Colonic mucosa (tissue), 4 donors: ENCODE measurements at regions not wholly inside any gene's neighbourhood (a gene's known extent, or its start where the extent isn't known, plus 50 kb on each side); places are given as distances from the start of the nearest gene placed in this dataset.

Experiments
- DNase-seq: peaks from one replicate; pipeline ENCODE4 v3.0.0-alpha.2; 2020
- H3K27ac ChIP-seq: fragments of 200-600 bp; one replicate; pipeline ENCODE4 v1.8.0; 2021
- H3K27me3 ChIP-seq: fragments of 200-600 bp; one replicate; pipeline ENCODE4 v1.8.0; 2021
- H3K36me3 ChIP-seq: fragments of 200-600 bp; one replicate; pipeline ENCODE4 v1.8.0; 2021
- H3K4me1 ChIP-seq: fragments of 200-600 bp; one replicate; pipeline ENCODE4 v1.8.0; 2021; ENCODE audit warnings: mild to moderate bottlenecking
- H3K4me3 ChIP-seq: fragments of 200-600 bp; one replicate; pipeline ENCODE4 v1.8.0; 2021
- H3K9ac ChIP-seq, 2 donors: one replicate each; pipeline ENCODE4 v1.7.0; 2013; ENCODE audit warnings: control low read depth in 2 of 2, low read depth in 2 of 2, low read length in 2 of 2
- H3K9me3 ChIP-seq: fragments of 200-600 bp; one replicate; pipeline ENCODE4 v1.8.0; 2021
- intact Hi-C: fragments of 100-400 bp; cut with DNase I; formaldehyde crosslinking; loops from one replicate; pipeline ENCODE4 v1.14.1; 2022
- TF ChIP-seq, protein P1 (sequence below): fragments of 200-600 bp; IDR thresholded peaks from one replicate; pipeline ENCODE4 v1.8.0; 2022; ENCODE audit warnings: antibody characterized with exemption, mild to moderate bottlenecking
- donor health status: healthy.
- donor health status: DM: no; HTN: no; CAD: no.
- donor health status: DM: no; HTN: no; CAD: no.

DNA sequence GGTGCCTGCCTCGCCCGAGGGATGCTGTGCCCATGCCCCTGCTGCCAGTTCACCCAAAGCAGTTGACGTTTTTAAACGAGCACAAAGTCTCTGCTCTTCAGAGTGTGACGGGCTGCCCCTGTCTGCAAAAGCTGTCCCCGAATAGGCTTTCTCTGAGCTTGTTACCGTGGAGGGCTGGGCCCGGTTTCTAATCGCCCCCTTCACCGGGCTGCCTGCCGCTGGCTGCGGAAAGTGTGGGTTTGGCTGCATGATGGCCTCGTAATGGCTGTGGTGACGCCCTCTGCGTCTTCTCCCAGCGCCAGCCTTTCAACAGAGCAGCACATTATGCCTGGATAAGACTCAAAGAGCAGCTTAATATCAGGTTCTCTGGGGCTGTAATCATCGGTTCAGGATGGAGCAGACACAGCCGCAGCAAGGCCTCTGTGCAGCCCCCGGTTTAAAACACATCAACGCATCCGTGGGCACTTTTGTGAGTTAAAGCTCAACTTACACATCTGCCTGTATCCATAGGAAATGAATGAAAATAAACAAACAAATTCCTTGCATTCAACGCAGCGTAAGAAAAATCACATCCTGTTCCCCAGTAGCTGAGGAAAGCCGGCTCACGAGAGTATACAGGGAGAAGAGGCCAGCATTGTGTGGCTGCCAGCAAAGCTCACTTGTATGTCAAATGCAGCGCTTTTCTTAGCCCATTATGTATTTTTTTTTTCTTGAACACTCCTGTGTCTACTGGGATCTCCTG, 166.4 kb upstream of the SOX1 start:
- intact Hi-C loops: no loop called here
- Histone ChIP-seq H3K36me3 (no peaks in the 10 kb centered on the region), H3K9me3 (no peaks in the 10 kb centered on the region), H3K4me3 (no peak overlapping the region), H3K9ac (no peak overlapping the region), H3K27ac (no peak overlapping the region), H3K4me1 (no peaks in the 10 kb centered on the region), H3K27me3 (no peaks in the 10 kb centered on the region)
- TF ChIP-seq, protein P1, sequence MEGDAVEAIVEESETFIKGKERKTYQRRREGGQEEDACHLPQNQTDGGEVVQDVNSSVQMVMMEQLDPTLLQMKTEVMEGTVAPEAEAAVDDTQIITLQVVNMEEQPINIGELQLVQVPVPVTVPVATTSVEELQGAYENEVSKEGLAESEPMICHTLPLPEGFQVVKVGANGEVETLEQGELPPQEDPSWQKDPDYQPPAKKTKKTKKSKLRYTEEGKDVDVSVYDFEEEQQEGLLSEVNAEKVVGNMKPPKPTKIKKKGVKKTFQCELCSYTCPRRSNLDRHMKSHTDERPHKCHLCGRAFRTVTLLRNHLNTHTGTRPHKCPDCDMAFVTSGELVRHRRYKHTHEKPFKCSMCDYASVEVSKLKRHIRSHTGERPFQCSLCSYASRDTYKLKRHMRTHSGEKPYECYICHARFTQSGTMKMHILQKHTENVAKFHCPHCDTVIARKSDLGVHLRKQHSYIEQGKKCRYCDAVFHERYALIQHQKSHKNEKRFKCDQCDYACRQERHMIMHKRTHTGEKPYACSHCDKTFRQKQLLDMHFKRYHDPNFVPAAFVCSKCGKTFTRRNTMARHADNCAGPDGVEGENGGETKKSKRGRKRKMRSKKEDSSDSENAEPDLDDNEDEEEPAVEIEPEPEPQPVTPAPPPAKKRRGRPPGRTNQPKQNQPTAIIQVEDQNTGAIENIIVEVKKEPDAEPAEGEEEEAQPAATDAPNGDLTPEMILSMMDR: no peak
- no peak for DNase-seq

DNA sequence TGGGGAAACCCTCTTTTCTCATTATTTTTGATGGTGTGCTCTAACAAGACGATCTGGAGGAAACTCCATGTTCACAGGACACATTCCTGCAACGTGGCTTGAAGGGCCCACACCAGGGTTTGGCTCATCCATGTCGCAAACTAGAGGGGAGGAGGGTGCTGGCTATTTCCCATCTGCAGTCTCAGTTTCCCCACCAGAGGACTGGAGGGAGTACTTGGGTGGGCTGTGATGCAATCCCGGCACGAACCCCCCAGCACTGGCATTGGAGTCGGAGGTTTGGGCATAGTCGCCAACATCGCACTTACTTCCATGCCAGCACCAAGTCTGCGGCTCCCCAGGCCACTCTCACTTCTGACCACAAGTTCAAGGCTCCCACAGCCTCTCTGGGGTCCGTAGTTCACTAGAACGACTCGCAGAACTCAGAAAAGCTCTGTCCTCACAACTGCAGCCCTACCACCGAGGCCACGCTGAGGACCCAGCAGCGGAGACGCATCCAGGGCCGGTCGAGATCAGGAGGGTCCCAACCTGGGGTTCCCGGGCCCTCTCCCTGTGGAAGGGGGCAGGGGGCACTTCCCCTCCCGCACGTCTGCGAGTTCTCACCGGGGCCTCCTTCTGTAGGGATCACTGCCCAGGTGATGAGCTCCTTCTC, 165.6 kb upstream of the SOX1 start:
- no peak for DNase-seq
- Histone ChIP-seq H3K9me3 (no peaks in the 10 kb centered on the region), H3K4me1 (no peaks in the 10 kb centered on the region), H3K9ac (no peak overlapping the region), H3K27ac (no peak overlapping the region), H3K4me3 (no peak overlapping the region), H3K27me3 (no peaks in the 10 kb centered on the region), H3K36me3 (no peaks in the 10 kb centered on the region)
- TF ChIP-seq, protein P1: no peak
- intact Hi-C loops: no loop called here

DNA sequence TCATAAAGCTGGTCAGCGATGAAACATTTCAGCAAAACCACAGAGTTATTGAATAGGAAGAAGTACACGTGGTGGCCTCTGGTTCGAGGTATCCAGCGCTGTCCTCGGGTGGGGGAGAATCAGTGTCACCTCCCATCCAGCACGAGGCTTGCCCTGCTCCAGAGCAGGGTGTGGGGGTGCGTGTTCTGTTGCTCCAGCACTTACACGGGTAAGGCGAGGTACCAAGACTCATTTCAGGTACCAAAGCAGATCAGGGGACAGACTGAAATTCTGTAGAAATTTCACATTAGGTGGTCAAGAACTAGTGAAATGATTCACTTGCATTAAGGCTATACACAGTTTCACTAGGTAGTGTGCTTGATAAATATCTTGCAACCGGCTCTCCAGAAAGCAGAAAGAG, 164.2 kb upstream of the SOX1 start:
- DNase-seq: no peak

DNA sequence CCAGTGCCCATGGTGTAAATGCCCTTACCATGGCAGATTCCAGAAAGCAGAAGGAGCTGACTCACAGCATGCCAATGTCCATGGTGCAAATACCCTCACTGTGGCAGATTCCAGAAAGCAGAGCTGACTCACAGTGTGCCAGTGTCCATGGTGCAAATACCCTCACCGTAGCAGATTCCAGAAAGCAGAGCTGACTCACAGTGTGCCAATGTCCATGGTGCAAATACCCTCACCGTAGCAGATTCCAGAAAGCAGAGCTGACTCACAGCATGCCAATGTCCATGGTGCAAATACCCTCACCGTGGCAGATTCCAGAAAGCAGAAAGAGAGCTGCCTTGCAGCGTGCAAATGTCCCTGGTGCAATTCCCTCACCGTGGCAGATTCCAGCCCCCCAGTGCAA, 163.8 kb upstream of the SOX1 start:
- Histone ChIP-seq H3K27me3 (no peaks in the 10 kb centered on the region), H3K27ac (no peak overlapping the region), H3K9ac (no peak overlapping the region), H3K36me3 (no peaks in the 10 kb centered on the region), H3K4me1 (no peaks in the 10 kb centered on the region), H3K9me3 (no peaks in the 10 kb centered on the region), H3K4me3 (no peak overlapping the region)
- TF ChIP-seq, protein P1: no peak
- intact Hi-C loops: no loop called here
- DNase-seq: no peak

More for the DNA sequence above, 164.2 kb upstream of the SOX1 start:
- no peak overlapping the region for H3K9ac ChIP-seq
- H3K4me3 ChIP-seq: no peak overlapping the region
- no peaks in the 10 kb centered on the region for H3K36me3 ChIP-seq
- H3K27ac ChIP-seq: no peak overlapping the region
- TF ChIP-seq, protein P1: no peak
- no peaks in the 10 kb centered on the region for H3K9me3 ChIP-seq
- no peaks in the 10 kb centered on the region for H3K4me1 ChIP-seq
- intact Hi-C loops: no loop called here
- no peaks in the 10 kb centered on the region for H3K27me3 ChIP-seq

DNA sequence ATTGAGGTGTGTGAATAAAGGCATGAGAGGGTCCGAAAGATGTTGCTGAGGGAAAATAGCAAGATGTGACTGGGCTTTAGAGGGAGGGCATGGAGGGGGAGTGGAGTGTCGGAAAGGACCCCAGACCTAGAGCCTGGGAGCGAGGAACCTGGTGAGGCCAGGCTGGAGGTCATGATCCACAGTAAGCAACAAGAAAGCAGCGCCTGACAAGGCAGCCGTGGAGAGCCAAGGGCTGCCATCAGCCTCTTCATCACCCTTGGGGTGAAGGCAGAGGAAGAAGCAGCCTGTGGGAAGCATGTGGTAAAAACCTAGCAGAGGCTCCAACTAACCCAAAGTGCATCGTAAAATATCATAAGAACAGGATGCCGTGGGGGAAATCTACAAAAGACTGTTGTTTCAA, 162.8 kb upstream of the SOX1 start:
- intact Hi-C loops: no loop called here
- Histone ChIP-seq H3K9ac (no peak overlapping the region), H3K4me3 (no peak overlapping the region), H3K27me3 (no peaks in the 10 kb centered on the region), H3K27ac (no peak overlapping the region), H3K9me3 (no peaks in the 10 kb centered on the region), H3K36me3 (no peaks in the 10 kb centered on the region), H3K4me1 (no peaks in the 10 kb centered on the region)
- TF ChIP-seq, protein P1: no peak
- DNase-seq: no peak
